CD14-positive monocyte (primary cell): ENCODE measurements at regions not wholly inside any gene's neighbourhood (a gene's known extent, or its start where the extent isn't known, plus 50 kb on each side); places are given as distances from the start of the nearest gene placed in this dataset.
"Not testable (repeated sequence)": the region's sequence is repeated elsewhere in the genome, so short reads cannot be mapped to it uniquely, and the experiment has no call there.

Source experiments
- DNase-seq, 3 donors: peaks; one replicate each; pipeline ENCODE4 v3.0.0-alpha.2; 2011 to 2022
- H2AFZ ChIP-seq: 2 replicates; pipeline ENCODE4 v1.6.0; 2012; ENCODE audit warnings: mild to moderate bottlenecking, low read depth, low read length, inconsistent platforms; ENCODE audit not compliant: insufficient read depth, poor library complexity, severe bottlenecking
- H3K27ac ChIP-seq, 2 donors: 1 replicate in 1 of 2; 2 replicates in 1 of 2; pipeline ENCODE4 v1.5.1; 2012 to 2013; ENCODE audit warnings: low read length in 2 of 2, control low read depth in 1 of 2, inconsistent platforms in 1 of 2, low read depth in 1 of 2, mild to moderate bottlenecking in 1 of 2
- H3K27me3 ChIP-seq, 2 donors: one replicate each; pipeline versions ENCODE4 v1.6.0 to v1.6.1; 2011 to 2013; ENCODE audit warnings: low read length in 2 of 2; ENCODE audit not compliant: control insufficient read depth in 2 of 2, insufficient read depth in 2 of 2
- H3K36me3 ChIP-seq, 2 donors: replicated peaks in 1 of 2; 1 replicate in 1 of 2; 2 replicates in 1 of 2; pipeline versions ENCODE4 v1.5.1 to v1.6.1; 2012 to 2013; ENCODE audit warnings: low read length in 2 of 2, control low read depth in 1 of 2, inconsistent platforms in 1 of 2, mild to moderate bottlenecking in 1 of 2; ENCODE audit not compliant: insufficient read depth in 2 of 2, control insufficient read depth in 1 of 2
- H3K4me1 ChIP-seq, 2 donors: 1 replicate in 1 of 2; 2 replicates in 1 of 2; pipeline versions ENCODE4 v1.5.1 to v1.6.1; 2012 to 2013; ENCODE audit warnings: low read length in 2 of 2, control low read depth in 1 of 2, inconsistent platforms in 1 of 2, mild to moderate bottlenecking in 1 of 2, moderate library complexity in 1 of 2; ENCODE audit not compliant: insufficient read depth in 2 of 2, control insufficient read depth in 1 of 2
- H3K4me2 ChIP-seq: replicated peaks from 2 replicates; pipeline ENCODE3; 2012; ENCODE audit warnings: low read length, moderate library complexity, mild to moderate bottlenecking; ENCODE audit not compliant: poor library complexity, severe bottlenecking; ENCODE audit errors: extremely low read depth
- H3K4me3 ChIP-seq, 3 experiments: fragments of 200-600 bp in 1 of 3; sonication (generic) in 1 of 3; replicated peaks in 1 of 3; 1 replicate in 2 of 3; 2 replicates in 1 of 3; pipeline ENCODE4 v1.5.1; 2011 to 2013; ENCODE audit warnings: low read length in 3 of 3, mild to moderate bottlenecking in 3 of 3, control low read depth in 2 of 3, low read depth in 2 of 3, inconsistent platforms in 1 of 3, moderate library complexity in 1 of 3
- H3K79me2 ChIP-seq: 2 replicates; pipeline ENCODE4 v1.6.0; 2012; ENCODE audit warnings: mild to moderate bottlenecking, control low read depth, inconsistent platforms, low read length, moderate library complexity; ENCODE audit not compliant: insufficient read depth
- H3K9ac ChIP-seq: 2 replicates; pipeline ENCODE4 v1.6.0; 2017; ENCODE audit warnings: low read length, mild to moderate bottlenecking; ENCODE audit not compliant: insufficient read depth, poor library complexity, severe bottlenecking
- H3K9me3 ChIP-seq, 2 donors: replicated peaks in 1 of 2; 1 replicate in 1 of 2; 2 replicates in 1 of 2; pipeline versions ENCODE4 v1.5.1 to v1.6.1; 2012 to 2013; ENCODE audit warnings: low read length in 2 of 2, control low read depth in 1 of 2; ENCODE audit not compliant: control insufficient read depth in 1 of 2, insufficient read depth in 1 of 2
- H4K20me1 ChIP-seq: 2 replicates; pipeline ENCODE4 v1.6.0; 2012; ENCODE audit warnings: mild to moderate bottlenecking, low read length, control low read depth, moderate library complexity; ENCODE audit not compliant: insufficient read depth
- H3K27ac Mint-ChIP-seq, 7 donors: one replicate each; pipeline ENCODE4 v1.8.0; 2020; ENCODE audit warnings: mild to moderate bottlenecking in 7 of 7, mixed read lengths in 7 of 7, moderate library complexity in 6 of 7, inconsistent platforms in 2 of 7
- H3K27me3 Mint-ChIP-seq, 3 donors: one replicate each; pipeline ENCODE4 v1.8.0; 2021 to 2022; ENCODE audit warnings: low read depth in 3 of 3, mild to moderate bottlenecking in 3 of 3, mixed read lengths in 3 of 3, moderate library complexity in 3 of 3, inconsistent platforms in 1 of 3
- H3K36me3 Mint-ChIP-seq, 2 donors: one replicate each; pipeline ENCODE4 v1.8.0; 2020; ENCODE audit warnings: mixed read lengths in 2 of 2, inconsistent platforms in 1 of 2, mild to moderate bottlenecking in 1 of 2
- H3K4me1 Mint-ChIP-seq: one replicate; pipeline ENCODE4 v1.8.0; 2020; ENCODE audit warnings: mild to moderate bottlenecking, mixed read lengths
- H3K4me3 Mint-ChIP-seq, 2 donors: one replicate each; pipeline ENCODE4 v1.8.0; 2020; ENCODE audit warnings: mild to moderate bottlenecking in 2 of 2, mixed read lengths in 2 of 2, moderate library complexity in 1 of 2
- H3K9me3 Mint-ChIP-seq, 7 donors: one replicate each; pipeline ENCODE4 v1.8.0; 2020 to 2022; ENCODE audit warnings: mixed read lengths in 7 of 7, mild to moderate bottlenecking in 6 of 7, moderate library complexity in 6 of 7, inconsistent platforms in 2 of 7
- WGBS: methylation state at CpG from one replicate; pipeline ENCODE4 v1.1.5; 2013; ENCODE audit warnings: missing lambda C conversion rate; ENCODE audit not compliant: insufficient coverage; 5-methylcytosine and 5-hydroxymethylcytosine counted together
- intact Hi-C, 2 donors: fragments of 100-400 bp; cut with micrococcal nuclease; formaldehyde crosslinking; loops; one replicate each; pipeline versions ENCODE4 v1.15.0 to v1.15.1; 2023
- TF ChIP-seq, protein P1 (sequence below): fragments of 200-600 bp; IDR thresholded peaks from one replicate; pipeline ENCODE4 v1.8.0; 2022; ENCODE audit warnings: antibody characterized with exemption, mild to moderate bottlenecking

DNA sequence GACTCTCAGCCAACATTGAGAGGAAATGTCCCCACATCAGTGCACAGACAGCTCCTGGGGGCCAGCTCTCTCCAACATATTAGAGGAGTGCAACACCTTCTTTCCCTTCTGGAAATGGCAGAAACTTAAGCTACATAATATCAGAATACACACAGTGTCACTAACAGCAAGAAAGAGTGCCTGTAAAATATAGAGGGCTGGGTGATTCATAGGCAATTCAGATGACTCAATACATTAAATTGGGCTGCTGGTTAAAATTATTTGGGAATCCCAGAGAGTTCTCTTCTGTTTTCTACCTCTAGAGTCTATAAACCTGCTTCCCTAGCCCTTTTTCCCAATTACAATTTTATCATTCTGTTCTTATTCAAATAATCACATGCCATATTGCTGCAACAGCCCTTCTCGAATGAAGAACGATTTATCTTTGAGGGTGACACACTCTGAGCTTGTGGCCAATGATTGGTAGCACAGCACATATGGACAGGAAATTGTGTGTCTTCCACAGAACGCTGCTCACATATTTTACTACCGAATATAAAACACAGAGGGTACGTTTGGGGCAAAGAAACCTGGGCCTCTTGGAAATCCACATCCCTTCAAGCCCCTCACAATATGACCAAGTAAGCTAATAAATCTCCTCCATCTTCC is 381.2 kb downstream of the MBD2 start:
- intact Hi-C loops, result no loop called here
- Histone ChIP-seq H3K4me3 (no peak overlapping the region), H3K4me2 (no peak overlapping the region), H2AFZ (no peak overlapping the region), H3K27me3 (no peaks in the 10 kb centered on the region), H4K20me1 (no peaks in the 10 kb centered on the region), H3K9me3 (peaks cover 4% of the 10 kb centered on the region in 2 donors), H3K9ac (no peak overlapping the region), H3K27ac (no peak overlapping the region), H3K79me2 (no peaks in the 10 kb centered on the region), H3K36me3 (no peaks in the 10 kb centered on the region), H3K4me1 (no peaks in the 10 kb centered on the region)
- no peak for DNase-seq
- TF ChIP-seq, protein P1, sequence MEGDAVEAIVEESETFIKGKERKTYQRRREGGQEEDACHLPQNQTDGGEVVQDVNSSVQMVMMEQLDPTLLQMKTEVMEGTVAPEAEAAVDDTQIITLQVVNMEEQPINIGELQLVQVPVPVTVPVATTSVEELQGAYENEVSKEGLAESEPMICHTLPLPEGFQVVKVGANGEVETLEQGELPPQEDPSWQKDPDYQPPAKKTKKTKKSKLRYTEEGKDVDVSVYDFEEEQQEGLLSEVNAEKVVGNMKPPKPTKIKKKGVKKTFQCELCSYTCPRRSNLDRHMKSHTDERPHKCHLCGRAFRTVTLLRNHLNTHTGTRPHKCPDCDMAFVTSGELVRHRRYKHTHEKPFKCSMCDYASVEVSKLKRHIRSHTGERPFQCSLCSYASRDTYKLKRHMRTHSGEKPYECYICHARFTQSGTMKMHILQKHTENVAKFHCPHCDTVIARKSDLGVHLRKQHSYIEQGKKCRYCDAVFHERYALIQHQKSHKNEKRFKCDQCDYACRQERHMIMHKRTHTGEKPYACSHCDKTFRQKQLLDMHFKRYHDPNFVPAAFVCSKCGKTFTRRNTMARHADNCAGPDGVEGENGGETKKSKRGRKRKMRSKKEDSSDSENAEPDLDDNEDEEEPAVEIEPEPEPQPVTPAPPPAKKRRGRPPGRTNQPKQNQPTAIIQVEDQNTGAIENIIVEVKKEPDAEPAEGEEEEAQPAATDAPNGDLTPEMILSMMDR, result no peak
- H3K4me1 Mint-ChIP-seq, result no peaks in the 10 kb centered on the region
- H3K9me3 Mint-ChIP-seq, result peaks cover 0 to 10% (median 4%) of the 10 kb centered on the region in 7 donors
- 92% methylated on average over 2 of the region's 5 CpGs for WGBS
- no peak overlapping the region for H3K4me3 Mint-ChIP-seq
- H3K27me3 Mint-ChIP-seq, result no peaks in the 10 kb centered on the region
- H3K36me3 Mint-ChIP-seq, result no peaks in the 10 kb centered on the region
- no peak overlapping the region for H3K27ac Mint-ChIP-seq

- H2AFZ ChIP-seq, result no peak overlapping the region
- H3K4me1 Mint-ChIP-seq, result no peaks in the 10 kb centered on the region
- no peaks in the 10 kb centered on the region for H3K4me1 ChIP-seq
- DNase-seq, result no peak
- H3K27me3 ChIP-seq, result no peaks in the 10 kb centered on the region
- intact Hi-C loops, result no loop called here
- no peak overlapping the region for H3K4me3 ChIP-seq
- no peak overlapping the region for H3K9ac ChIP-seq
- H3K27ac Mint-ChIP-seq, result no peak overlapping the region
- no peaks in the 10 kb centered on the region for H3K27me3 Mint-ChIP-seq
- no peak overlapping the region for H3K4me2 ChIP-seq
- H3K36me3 Mint-ChIP-seq, result no peaks in the 10 kb centered on the region
- H3K4me3 Mint-ChIP-seq, result no peak overlapping the region
- no peaks in the 10 kb centered on the region for H4K20me1 ChIP-seq
- H3K9me3 ChIP-seq, result peaks cover 23 to 24% of the 10 kb centered on the region in 2 donors
- H3K27ac ChIP-seq, result no peak overlapping the region
- H3K79me2 ChIP-seq, result no peaks in the 10 kb centered on the region
- H3K9me3 Mint-ChIP-seq, result peaks cover 8 to 26% (median 15%) of the 10 kb centered on the region in 7 donors
- TF ChIP-seq, protein P1, result no peak
- H3K36me3 ChIP-seq, result no peaks in the 10 kb centered on the region
- WGBS, result no CpG with 5 or more reads among the region's 4 CpGs
These were observed 385.7 kb downstream of the MBD2 start for GRCh38 chr18:53838746-53839145.

GRCh38 chr18:53821141-53821540 is 403.3 kb downstream of the MBD2 start:
- H2AFZ ChIP-seq, H4K20me1 ChIP-seq, H3K27me3 Mint-ChIP-seq, H3K36me3 Mint-ChIP-seq, H3K4me1 ChIP-seq, H3K27ac Mint-ChIP-seq, H3K27me3 ChIP-seq, H3K36me3 ChIP-seq, H3K4me1 Mint-ChIP-seq, intact Hi-C loops, H3K4me3 Mint-ChIP-seq, H3K4me3 ChIP-seq, H3K4me2 ChIP-seq, DNase-seq, H3K79me2 ChIP-seq, H3K9ac ChIP-seq, H3K27ac ChIP-seq: not testable (repeated sequence)
- peaks cover 2 to 12% (median 7%) of the 10 kb centered on the region in 7 donors for H3K9me3 Mint-ChIP-seq
- H3K9me3 ChIP-seq, result peaks cover 4 to 24% of the 10 kb centered on the region in 2 donors
- 17% methylated on average over 1 of the region's 1 CpG for WGBS
